Endodermal cell (in vitro differentiated cells): ENCODE measurements at regions not wholly inside any gene's neighbourhood (a gene's known extent, or its start where the extent isn't known, plus 50 kb on each side); places are given as distances from the start of the nearest gene placed in this dataset.
"Not testable (repeated sequence)": the region's sequence is repeated elsewhere in the genome, so short reads cannot be mapped to it uniquely, and the experiment has no call there.

Experiments
- DNase-seq: peaks from one replicate; pipeline ENCODE4 v3.0.0-alpha.2; 2017
- H3K27ac ChIP-seq: 2 replicates; pipeline ENCODE4 v1.5.1; 2013; ENCODE audit warnings: mild to moderate bottlenecking, low read depth, low read length, moderate library complexity
- H3K27me3 ChIP-seq: 2 replicates; pipeline ENCODE4 v1.6.1; 2013; ENCODE audit warnings: mild to moderate bottlenecking, low read length, moderate library complexity; ENCODE audit not compliant: insufficient read depth, control insufficient read depth, poor library complexity, severe bottlenecking
- H3K36me3 ChIP-seq: 2 replicates; pipeline ENCODE4 v1.7.0; 2013; ENCODE audit warnings: mild to moderate bottlenecking, low read length, moderate library complexity; ENCODE audit not compliant: control insufficient read depth, insufficient read depth
- H3K4me1 ChIP-seq: one replicate; pipeline ENCODE4 v1.7.0; 2013; ENCODE audit warnings: low read length; ENCODE audit not compliant: control insufficient read depth, insufficient read depth
- H3K4me3 ChIP-seq: 2 replicates; pipeline ENCODE4 v1.5.1; 2013; ENCODE audit warnings: mild to moderate bottlenecking, low read length, moderate library complexity
- H3K9ac ChIP-seq: 2 replicates; pipeline ENCODE4 v1.6.1; 2013; ENCODE audit warnings: mild to moderate bottlenecking, low read length, moderate library complexity; ENCODE audit not compliant: poor library complexity, severe bottlenecking; ENCODE audit errors: extremely low read depth
- H3K9me3 ChIP-seq: 2 replicates; pipeline ENCODE4 v1.6.1; 2013; ENCODE audit warnings: mild to moderate bottlenecking, low read length, moderate library complexity; ENCODE audit not compliant: control insufficient read depth
- H3K27ac Mint-ChIP-seq: 2 replicates; pipeline ENCODE4 v1.8.0; 2020; ENCODE audit warnings: mixed read lengths
- H3K27me3 Mint-ChIP-seq: 2 replicates; pipeline ENCODE4 v1.8.0; 2021; ENCODE audit warnings: mild to moderate bottlenecking, mixed read lengths; ENCODE audit not compliant: insufficient read depth
- H3K36me3 Mint-ChIP-seq: 2 replicates; pipeline ENCODE4 v1.8.0; 2020; ENCODE audit warnings: low read depth, mixed read lengths
- H3K4me1 Mint-ChIP-seq: 2 replicates; pipeline ENCODE4 v1.8.0; 2020; ENCODE audit warnings: mixed read lengths
- H3K4me3 Mint-ChIP-seq: 2 replicates; pipeline ENCODE4 v1.8.0; 2020; ENCODE audit warnings: mild to moderate bottlenecking, moderate library complexity, mixed read lengths
- H3K9me3 Mint-ChIP-seq: 2 replicates; pipeline ENCODE4 v1.8.0; 2020; ENCODE audit warnings: mild to moderate bottlenecking, mixed read lengths
- WGBS, 2 experiments: methylation state at CpG; one replicate each; pipeline versions ENCODE4 v1.1.5 to v1.1.7; 2013; ENCODE audit warnings: missing lambda C conversion rate in 2 of 2, mixed read lengths in 1 of 2; ENCODE audit not compliant: insufficient coverage in 1 of 2, insufficient read length in 1 of 2; 5-methylcytosine and 5-hydroxymethylcytosine counted together
- TF ChIP-seq, protein P1 (sequence below): fragments of 200-600 bp; sonication (generic); conservative IDR thresholded peaks from 2 replicates; pipeline ENCODE4 v1.5.0; 2021; ENCODE audit warnings: antibody characterized with exemption, mild to moderate bottlenecking

DNA sequence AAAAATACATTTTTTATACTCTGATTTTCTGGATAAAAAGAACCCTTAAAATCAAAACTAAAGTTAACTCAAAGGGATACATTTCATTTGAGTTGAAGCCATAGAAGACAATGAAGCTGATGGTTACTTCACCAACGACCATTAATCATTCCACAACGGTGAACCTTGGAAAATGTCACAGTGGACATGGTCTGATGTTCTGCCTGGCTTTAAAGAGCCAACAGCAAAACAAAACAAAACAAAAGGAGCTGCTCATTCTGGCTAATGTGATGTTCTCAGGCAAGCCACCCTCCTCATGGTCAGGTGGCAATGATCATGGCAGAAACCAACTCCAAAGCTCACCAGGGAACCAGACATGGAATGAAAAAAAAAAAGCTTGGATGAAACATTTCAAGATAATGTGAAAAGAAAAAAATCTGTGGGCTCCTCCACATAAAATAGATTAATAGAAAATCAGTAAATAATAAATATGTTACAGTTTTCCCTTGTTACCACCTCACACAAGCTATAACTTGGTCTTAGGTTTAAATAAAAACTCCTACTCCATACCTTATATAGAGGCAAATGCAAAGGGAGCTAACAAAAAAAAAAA is 90.1 kb upstream of the SERTAD2 start:
- TF ChIP-seq, protein P1, sequence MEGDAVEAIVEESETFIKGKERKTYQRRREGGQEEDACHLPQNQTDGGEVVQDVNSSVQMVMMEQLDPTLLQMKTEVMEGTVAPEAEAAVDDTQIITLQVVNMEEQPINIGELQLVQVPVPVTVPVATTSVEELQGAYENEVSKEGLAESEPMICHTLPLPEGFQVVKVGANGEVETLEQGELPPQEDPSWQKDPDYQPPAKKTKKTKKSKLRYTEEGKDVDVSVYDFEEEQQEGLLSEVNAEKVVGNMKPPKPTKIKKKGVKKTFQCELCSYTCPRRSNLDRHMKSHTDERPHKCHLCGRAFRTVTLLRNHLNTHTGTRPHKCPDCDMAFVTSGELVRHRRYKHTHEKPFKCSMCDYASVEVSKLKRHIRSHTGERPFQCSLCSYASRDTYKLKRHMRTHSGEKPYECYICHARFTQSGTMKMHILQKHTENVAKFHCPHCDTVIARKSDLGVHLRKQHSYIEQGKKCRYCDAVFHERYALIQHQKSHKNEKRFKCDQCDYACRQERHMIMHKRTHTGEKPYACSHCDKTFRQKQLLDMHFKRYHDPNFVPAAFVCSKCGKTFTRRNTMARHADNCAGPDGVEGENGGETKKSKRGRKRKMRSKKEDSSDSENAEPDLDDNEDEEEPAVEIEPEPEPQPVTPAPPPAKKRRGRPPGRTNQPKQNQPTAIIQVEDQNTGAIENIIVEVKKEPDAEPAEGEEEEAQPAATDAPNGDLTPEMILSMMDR = no peak
- Histone ChIP-seq H3K36me3 (no peaks in the 10 kb centered on the region), H3K9ac (no peak overlapping the region), H3K27me3 (no peaks in the 10 kb centered on the region), H3K4me3 (no peak overlapping the region), H3K27ac (no peak overlapping the region), H3K9me3 (no peaks in the 10 kb centered on the region), H3K4me1 (no peaks in the 10 kb centered on the region)
- no peaks in the 10 kb centered on the region for H3K36me3 Mint-ChIP-seq
- H3K4me1 Mint-ChIP-seq = peaks cover 2% of the 10 kb centered on the region
- H3K9me3 Mint-ChIP-seq = no peaks in the 10 kb centered on the region
- H3K27ac Mint-ChIP-seq = no peak overlapping the region
- H3K4me3 Mint-ChIP-seq = no peak overlapping the region
- DNase-seq = no peak
- H3K27me3 Mint-ChIP-seq = peaks cover 5% of the 10 kb centered on the region
- WGBS, 2 experiments = 80 to 90% methylated on average over 2 of the region's 2 CpGs

DNA sequence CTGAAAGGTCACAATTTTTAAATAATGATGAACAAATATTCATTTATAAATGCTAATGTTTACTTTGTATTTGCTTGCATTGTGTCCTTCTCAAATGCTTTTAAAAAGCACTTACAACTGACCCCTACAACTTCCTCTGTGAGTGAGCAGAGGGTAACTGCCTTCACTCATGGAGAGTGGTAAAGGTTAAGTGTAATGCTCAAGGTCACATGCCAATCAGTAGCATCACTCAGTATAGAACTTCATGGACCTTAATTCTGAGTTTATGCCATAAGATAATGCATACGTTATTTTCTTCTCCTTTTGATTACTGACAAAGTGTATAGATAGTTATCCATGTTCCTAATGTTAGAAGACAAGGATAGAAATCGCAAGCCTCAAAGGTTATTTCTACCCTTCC is 91.8 kb upstream of the SERTAD2 start:
- no peaks in the 10 kb centered on the region for H3K9me3 ChIP-seq
- no peaks in the 10 kb centered on the region for H3K27me3 ChIP-seq
- H3K4me3 ChIP-seq = no peak overlapping the region
- WGBS, 2 experiments = 80 to 93% methylated on average over 1 to 2 of the region's 2 CpGs
- Mint-ChIP-seq H3K9me3 (no peaks in the 10 kb centered on the region), H3K4me3 (no peak overlapping the region), H3K27me3 (peaks cover 12% of the 10 kb centered on the region), H3K27ac (no peak overlapping the region), H3K4me1 (peaks cover 9% of the 10 kb centered on the region), H3K36me3 (no peaks in the 10 kb centered on the region)
- no peak overlapping the region for H3K27ac ChIP-seq
- H3K4me1 ChIP-seq = no peaks in the 10 kb centered on the region
- H3K9ac ChIP-seq = no peak overlapping the region
- no peak for DNase-seq
- no peaks in the 10 kb centered on the region for H3K36me3 ChIP-seq
- TF ChIP-seq, protein P1 = no peak

DNA sequence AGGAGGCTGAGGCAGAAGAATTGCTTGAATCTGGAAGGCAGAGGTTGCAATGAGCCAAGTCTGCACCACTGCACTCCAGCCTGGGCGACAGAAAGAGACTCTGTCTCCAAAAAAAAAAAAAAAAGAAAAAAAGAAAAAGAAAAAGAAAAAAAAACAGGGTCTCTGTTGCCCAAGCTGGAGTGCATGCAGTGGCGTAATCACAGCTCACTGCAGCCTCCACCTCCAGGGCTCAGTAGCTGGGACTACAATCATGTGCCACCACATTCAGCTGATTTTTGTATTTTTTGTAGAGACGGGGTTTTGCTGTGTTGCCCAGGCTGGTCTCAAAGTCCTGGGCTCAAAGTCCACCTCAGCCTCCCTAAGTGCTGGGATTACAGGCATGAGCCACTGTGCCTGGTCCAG is 94.0 kb upstream of the SERTAD2 start:
- not testable (repeated sequence) for DNase-seq, H3K36me3 Mint-ChIP-seq, H3K27me3 ChIP-seq, H3K9me3 Mint-ChIP-seq, H3K36me3 ChIP-seq, H3K4me3 Mint-ChIP-seq, H3K4me1 ChIP-seq, H3K4me3 ChIP-seq, H3K9me3 ChIP-seq, H3K27ac Mint-ChIP-seq, H3K9ac ChIP-seq, H3K27ac ChIP-seq
- 93 to 95% methylated on average over 2 to 3 of the region's 3 CpGs for WGBS, 2 experiments
- H3K4me1 Mint-ChIP-seq = peaks cover 14% of the 10 kb centered on the region
- H3K27me3 Mint-ChIP-seq = peaks cover 18% of the 10 kb centered on the region

DNA sequence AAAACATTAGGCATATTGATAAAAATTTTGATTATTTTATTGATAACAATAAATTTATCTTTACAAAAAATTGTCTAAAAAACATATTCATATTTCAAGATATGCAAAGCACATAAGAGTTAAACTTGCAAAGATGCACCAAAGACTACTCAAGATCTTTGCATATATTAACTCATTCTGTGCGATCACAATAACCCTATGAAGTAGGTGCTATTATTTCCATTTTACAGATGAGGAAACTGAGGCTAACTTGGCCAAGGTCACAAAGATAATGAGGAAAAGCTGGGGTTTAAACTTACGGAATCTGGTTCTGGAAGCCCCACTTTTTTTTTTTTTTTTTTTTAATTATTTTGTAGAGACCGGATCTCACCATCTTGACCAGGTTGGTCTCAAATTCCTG is 94.4 kb upstream of the SERTAD2 start:
- Mint-ChIP-seq H3K4me1 (peaks cover 14% of the 10 kb centered on the region), H3K27me3 (peaks cover 22% of the 10 kb centered on the region), H3K27ac (no peak overlapping the region), H3K4me3 (no peak overlapping the region), H3K9me3 (no peaks in the 10 kb centered on the region), H3K36me3 (no peaks in the 10 kb centered on the region)
- no peaks in the 10 kb centered on the region for H3K9me3 ChIP-seq
- H3K27ac ChIP-seq = no peak overlapping the region
- no peak for DNase-seq
- TF ChIP-seq, protein P1 = no peak
- H3K4me3 ChIP-seq = no peak overlapping the region
- H3K27me3 ChIP-seq = no peaks in the 10 kb centered on the region
- WGBS, 2 experiments = 77 to 99% methylated on average over 2 to 3 of the region's 3 CpGs
- H3K9ac ChIP-seq = no peak overlapping the region
- H3K4me1 ChIP-seq = peaks cover 3% of the 10 kb centered on the region
- no peaks in the 10 kb centered on the region for H3K36me3 ChIP-seq
